ENCODE measurements at regions not wholly inside any gene's neighbourhood (a gene's known extent, or its start where the extent isn't known, plus 50 kb on each side); places are given as distances from the start of the nearest gene placed in this dataset.
"Not testable (repeated sequence)": the region's sequence is repeated elsewhere in the genome, so short reads cannot be mapped to it uniquely, and the experiment has no call there.

GRCh38 chr5:29126462-29126861, 2067.0 kb upstream of the CDH6 start:
- H3K9me3 ChIP-seq (ENCODE audit: control insufficient read depth in 3 of 3, low read length in 3 of 3); H3K27me3 ChIP-seq (ENCODE audit: control insufficient read depth in 3 of 3, insufficient read depth in 3 of 3, low read length in 3 of 3); H3K4me3 ChIP-seq (ENCODE audit: low read length in 3 of 3); H3K36me3 ChIP-seq (ENCODE audit: control insufficient read depth in 3 of 3, insufficient read depth in 3 of 3, low read length in 3 of 3); H3K27ac ChIP-seq (ENCODE audit: low read depth, low read length); H3K4me1 ChIP-seq (ENCODE audit: control insufficient read depth in 3 of 3, insufficient read depth in 3 of 3, low read length in 3 of 3); H3K9ac ChIP-seq (ENCODE audit: low read depth in 1 of 3, low read length in 3 of 3): not testable (repeated sequence)

DNA sequence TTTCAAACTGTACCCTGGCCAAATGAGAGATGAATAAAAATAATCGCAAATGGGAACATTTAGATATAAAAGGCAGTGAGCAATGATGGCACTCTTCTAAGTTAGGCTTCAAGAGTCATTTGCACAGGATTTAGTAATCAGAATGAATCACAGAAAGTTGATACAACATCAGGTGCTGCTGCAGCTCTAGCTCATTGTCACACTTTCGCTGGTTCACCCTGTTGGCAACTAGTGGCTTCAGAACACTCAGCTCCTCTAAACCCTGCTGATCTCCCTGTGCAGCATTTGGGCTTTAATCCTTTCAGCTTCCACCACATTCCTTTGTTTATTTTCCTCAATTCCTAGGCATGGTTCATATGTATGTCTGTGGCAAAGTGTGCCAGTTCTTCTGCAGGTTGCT, 2071.2 kb upstream of the CDH6 start:
- Histone ChIP-seq H3K36me3 (ENCODE audit: control insufficient read depth in 3 of 3, insufficient read depth in 3 of 3, low read length in 3 of 3) (no peaks in the 10 kb centered on the region), H3K9ac (ENCODE audit: low read depth in 1 of 3, low read length in 3 of 3) (no peak overlapping the region), H3K27me3 (ENCODE audit: control insufficient read depth in 3 of 3, insufficient read depth in 3 of 3, low read length in 3 of 3) (no peaks in the 10 kb centered on the region), H3K27ac (ENCODE audit: low read depth, low read length) (no peak overlapping the region), H3K4me1 (ENCODE audit: control insufficient read depth in 3 of 3, insufficient read depth in 3 of 3, low read length in 3 of 3) (no peaks in the 10 kb centered on the region), H3K9me3 (ENCODE audit: control insufficient read depth in 3 of 3, low read length in 3 of 3) (no peaks in the 10 kb centered on the region), H3K4me3 (ENCODE audit: low read length in 3 of 3) (no peak overlapping the region)

DNA sequence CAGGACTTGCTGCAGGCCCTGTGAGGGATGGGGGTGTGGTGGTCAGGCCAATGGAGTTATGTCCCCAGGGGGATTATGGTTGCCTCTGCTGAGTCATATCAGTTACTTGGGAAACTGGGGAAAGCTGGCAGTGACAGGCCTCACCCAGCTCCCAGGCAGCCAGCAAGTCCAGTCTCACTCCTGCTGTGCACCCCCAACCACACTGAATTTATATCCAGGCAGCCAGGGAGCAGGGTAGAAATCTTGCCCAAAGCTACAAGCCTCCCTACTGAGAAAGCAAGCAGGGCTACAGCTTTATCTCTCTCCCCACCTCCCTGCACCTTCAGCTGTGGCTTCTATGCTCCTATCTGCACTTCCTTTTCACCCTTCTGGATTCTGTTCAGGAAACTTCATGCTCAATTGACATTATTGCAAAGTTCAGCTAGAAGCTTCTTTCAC, 2076.0 kb upstream of the CDH9 start:
- no peaks in the 10 kb centered on the region for H3K36me3 ChIP-seq (ENCODE audit: control insufficient read depth in 3 of 3, insufficient read depth in 3 of 3, low read length in 3 of 3)
- peaks cover 0 to 2% (median 0%) of the 10 kb centered on the region in 3 donors for H3K9me3 ChIP-seq (ENCODE audit: control insufficient read depth in 3 of 3, low read length in 3 of 3)
- H3K4me3 ChIP-seq (ENCODE audit: low read length in 3 of 3): no peak overlapping the region
- no peak overlapping the region for H3K27ac ChIP-seq (ENCODE audit: low read depth, low read length)
- H3K4me1 ChIP-seq (ENCODE audit: control insufficient read depth in 3 of 3, insufficient read depth in 3 of 3, low read length in 3 of 3): no peaks in the 10 kb centered on the region
- no peaks in the 10 kb centered on the region for H3K27me3 ChIP-seq (ENCODE audit: control insufficient read depth in 3 of 3, insufficient read depth in 3 of 3, low read length in 3 of 3)
- no peak overlapping the region for H3K9ac ChIP-seq (ENCODE audit: low read depth in 1 of 3, low read length in 3 of 3)

GRCh38 chr5:29113516-29113915, 2075.1 kb upstream of the CDH9 start:
- no peaks in the 10 kb centered on the region for H3K4me1 ChIP-seq (ENCODE audit: control insufficient read depth in 3 of 3, insufficient read depth in 3 of 3, low read length in 3 of 3)
- H3K4me3 ChIP-seq (ENCODE audit: low read length in 3 of 3): no peak overlapping the region
- no peaks in the 10 kb centered on the region for H3K27me3 ChIP-seq (ENCODE audit: control insufficient read depth in 3 of 3, insufficient read depth in 3 of 3, low read length in 3 of 3)
- H3K9me3 ChIP-seq (ENCODE audit: control insufficient read depth in 3 of 3, low read length in 3 of 3): peaks cover 0 to 2% (median 0%) of the 10 kb centered on the region in 3 donors
- no peaks in the 10 kb centered on the region for H3K36me3 ChIP-seq (ENCODE audit: control insufficient read depth in 3 of 3, insufficient read depth in 3 of 3, low read length in 3 of 3)
- no peak overlapping the region for H3K9ac ChIP-seq (ENCODE audit: low read depth in 1 of 3, low read length in 3 of 3)
- H3K27ac ChIP-seq (ENCODE audit: low read depth, low read length): no peak overlapping the region

DNA sequence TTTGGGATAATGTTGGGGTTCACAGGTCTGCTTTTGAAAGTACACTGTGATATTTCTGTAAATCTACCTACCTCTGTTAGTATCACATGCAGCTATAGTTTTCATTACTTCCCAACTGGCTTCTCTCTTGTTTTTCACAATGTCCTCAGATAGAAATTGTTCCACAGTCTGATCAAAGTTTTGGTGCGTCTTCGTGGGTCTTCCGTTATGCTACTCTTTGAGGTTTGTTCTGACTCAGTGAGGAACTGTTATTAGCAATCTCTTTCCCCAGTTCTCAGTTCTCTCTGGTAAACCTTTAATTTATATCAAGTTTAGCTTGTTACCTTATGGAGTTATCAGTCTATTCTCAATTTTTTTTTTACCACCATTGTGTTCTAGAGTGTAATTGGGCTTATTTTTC, 2061.2 kb upstream of the CDH9 start:
- Histone ChIP-seq H3K9me3 (ENCODE audit: control insufficient read depth in 3 of 3, low read length in 3 of 3) (no peaks in the 10 kb centered on the region), H3K27ac (ENCODE audit: low read depth, low read length) (no peak overlapping the region), H3K4me1 (ENCODE audit: control insufficient read depth in 3 of 3, insufficient read depth in 3 of 3, low read length in 3 of 3) (no peaks in the 10 kb centered on the region), H3K4me3 (ENCODE audit: low read length in 3 of 3) (no peak overlapping the region), H3K27me3 (ENCODE audit: control insufficient read depth in 3 of 3, insufficient read depth in 3 of 3, low read length in 3 of 3) (no peaks in the 10 kb centered on the region), H3K36me3 (ENCODE audit: control insufficient read depth in 3 of 3, insufficient read depth in 3 of 3, low read length in 3 of 3) (no peaks in the 10 kb centered on the region), H3K9ac (ENCODE audit: low read depth in 1 of 3, low read length in 3 of 3) (no peak overlapping the region)

GRCh38 chr5:29089591-29090130, 2051.3 kb upstream of the CDH9 start:
- Histone ChIP-seq H3K9ac (ENCODE audit: low read depth in 1 of 3, low read length in 3 of 3) (no peak overlapping the region), H3K4me1 (ENCODE audit: control insufficient read depth in 3 of 3, insufficient read depth in 3 of 3, low read length in 3 of 3) (no peaks in the 10 kb centered on the region), H3K27ac (ENCODE audit: low read depth, low read length) (no peak overlapping the region), H3K4me3 (ENCODE audit: low read length in 3 of 3) (no peak overlapping the region), H3K27me3 (ENCODE audit: control insufficient read depth in 3 of 3, insufficient read depth in 3 of 3, low read length in 3 of 3) (no peaks in the 10 kb centered on the region), H3K9me3 (ENCODE audit: control insufficient read depth in 3 of 3, low read length in 3 of 3) (no peaks in the 10 kb centered on the region), H3K36me3 (ENCODE audit: control insufficient read depth in 3 of 3, insufficient read depth in 3 of 3, low read length in 3 of 3) (no peaks in the 10 kb centered on the region)

DNA sequence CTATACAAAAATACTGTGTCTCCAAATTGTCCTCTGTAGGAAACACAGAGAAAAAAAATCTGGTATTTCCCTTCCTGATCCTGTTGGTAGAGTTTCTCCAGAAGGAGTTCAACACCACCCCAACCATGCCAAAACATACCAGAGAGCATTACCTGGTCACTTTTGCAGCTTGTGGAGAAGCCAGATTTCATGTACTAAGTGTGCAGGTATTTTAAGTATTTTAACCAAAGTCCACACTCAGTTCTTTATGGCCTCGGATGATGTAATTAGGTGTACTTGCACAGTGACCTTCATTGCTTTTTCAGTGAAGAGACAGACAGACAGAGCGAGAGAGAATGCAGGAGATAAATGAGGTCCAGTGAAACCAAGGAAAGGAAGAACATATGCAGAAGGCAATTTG, 2046.8 kb upstream of the CDH9 start:
- Histone ChIP-seq H3K9me3 (ENCODE audit: control insufficient read depth in 3 of 3, low read length in 3 of 3) (no peaks in the 10 kb centered on the region), H3K36me3 (ENCODE audit: control insufficient read depth in 3 of 3, insufficient read depth in 3 of 3, low read length in 3 of 3) (no peaks in the 10 kb centered on the region), H3K27ac (ENCODE audit: low read depth, low read length) (no peak overlapping the region), H3K9ac (ENCODE audit: low read depth in 1 of 3, low read length in 3 of 3) (no peak overlapping the region), H3K4me1 (ENCODE audit: control insufficient read depth in 3 of 3, insufficient read depth in 3 of 3, low read length in 3 of 3) (no peaks in the 10 kb centered on the region), H3K4me3 (ENCODE audit: low read length in 3 of 3) (no peak overlapping the region), H3K27me3 (ENCODE audit: control insufficient read depth in 3 of 3, insufficient read depth in 3 of 3, low read length in 3 of 3) (no peaks in the 10 kb centered on the region)

DNA sequence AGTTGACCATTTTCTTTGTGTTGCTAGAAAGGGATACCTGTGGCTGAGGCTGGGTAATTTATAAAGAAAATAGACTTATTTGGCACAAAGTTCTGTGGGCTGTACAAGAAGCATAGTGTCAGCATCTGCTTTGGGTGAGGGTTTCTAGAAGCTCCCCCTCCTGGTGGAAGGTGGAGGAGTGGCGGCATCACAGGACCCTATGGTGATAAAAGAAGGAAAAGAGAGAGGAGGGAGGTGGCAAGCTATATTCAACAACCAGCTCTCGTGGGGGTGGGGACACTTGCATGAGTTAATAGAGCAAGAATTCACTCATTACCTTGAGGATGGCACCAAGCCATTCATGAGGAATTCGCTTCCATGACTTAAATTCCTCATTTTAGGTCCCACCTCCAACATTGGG, 2041.4 kb upstream of the CDH9 start:
- peaks cover 0 to 2% (median 0%) of the 10 kb centered on the region in 3 donors for H3K9me3 ChIP-seq (ENCODE audit: control insufficient read depth in 3 of 3, low read length in 3 of 3)
- no peaks in the 10 kb centered on the region for H3K4me1 ChIP-seq (ENCODE audit: control insufficient read depth in 3 of 3, insufficient read depth in 3 of 3, low read length in 3 of 3)
- no peak overlapping the region for H3K27ac ChIP-seq (ENCODE audit: low read depth, low read length)
- H3K9ac ChIP-seq (ENCODE audit: low read depth in 1 of 3, low read length in 3 of 3): no peak overlapping the region
- no peaks in the 10 kb centered on the region for H3K27me3 ChIP-seq (ENCODE audit: control insufficient read depth in 3 of 3, insufficient read depth in 3 of 3, low read length in 3 of 3)
- H3K4me3 ChIP-seq (ENCODE audit: low read length in 3 of 3): no peak overlapping the region
- H3K36me3 ChIP-seq (ENCODE audit: control insufficient read depth in 3 of 3, insufficient read depth in 3 of 3, low read length in 3 of 3): no peaks in the 10 kb centered on the region

GRCh38 chr5:29077451-29077850, 2039.1 kb upstream of the CDH9 start:
- Histone ChIP-seq H3K4me3 (ENCODE audit: low read length in 3 of 3) (no peak overlapping the region), H3K9ac (ENCODE audit: low read depth in 1 of 3, low read length in 3 of 3) (no peak overlapping the region), H3K27ac (ENCODE audit: low read depth, low read length) (no peak overlapping the region), H3K27me3 (ENCODE audit: control insufficient read depth in 3 of 3, insufficient read depth in 3 of 3, low read length in 3 of 3) (no peaks in the 10 kb centered on the region), H3K9me3 (ENCODE audit: control insufficient read depth in 3 of 3, low read length in 3 of 3) (peaks cover 0 to 2% (median 0%) of the 10 kb centered on the region in 3 donors), H3K36me3 (ENCODE audit: control insufficient read depth in 3 of 3, insufficient read depth in 3 of 3, low read length in 3 of 3) (no peaks in the 10 kb centered on the region), H3K4me1 (ENCODE audit: control insufficient read depth in 3 of 3, insufficient read depth in 3 of 3, low read length in 3 of 3) (no peaks in the 10 kb centered on the region)

DNA sequence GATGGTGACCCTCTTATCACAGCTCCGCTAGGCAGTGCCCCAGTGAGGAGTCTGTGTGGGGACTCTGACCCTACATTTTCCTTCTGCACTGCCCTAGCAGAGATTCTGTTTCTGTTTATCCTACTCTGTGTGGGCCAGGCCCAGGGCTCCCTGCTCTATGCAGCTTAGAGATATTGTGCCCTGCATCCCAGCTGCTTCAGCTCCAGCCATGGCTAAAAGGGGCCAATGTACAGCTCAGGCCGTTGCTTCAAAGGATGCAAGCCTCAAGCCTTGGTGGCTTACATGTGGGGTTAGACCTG, 2030.7 kb upstream of the CDH9 start:
- H3K9me3 ChIP-seq (ENCODE audit: control insufficient read depth in 3 of 3, low read length in 3 of 3): no peaks in the 10 kb centered on the region
- H3K9ac ChIP-seq (ENCODE audit: low read depth in 1 of 3, low read length in 3 of 3): no peak overlapping the region
- H3K4me3 ChIP-seq (ENCODE audit: low read length in 3 of 3): no peak overlapping the region
- H3K27ac ChIP-seq (ENCODE audit: low read depth, low read length): no peak overlapping the region
- no peaks in the 10 kb centered on the region for H3K4me1 ChIP-seq (ENCODE audit: control insufficient read depth in 3 of 3, insufficient read depth in 3 of 3, low read length in 3 of 3)
- no peaks in the 10 kb centered on the region for H3K36me3 ChIP-seq (ENCODE audit: control insufficient read depth in 3 of 3, insufficient read depth in 3 of 3, low read length in 3 of 3)
- no peaks in the 10 kb centered on the region for H3K27me3 ChIP-seq (ENCODE audit: control insufficient read depth in 3 of 3, insufficient read depth in 3 of 3, low read length in 3 of 3)

GRCh38 chr5:29061381-29061780, 2023.0 kb upstream of the CDH9 start:
- H3K27ac ChIP-seq (ENCODE audit: low read depth, low read length): no peak overlapping the region
- H3K4me1 ChIP-seq (ENCODE audit: control insufficient read depth in 3 of 3, insufficient read depth in 3 of 3, low read length in 3 of 3): no peaks in the 10 kb centered on the region
- no peaks in the 10 kb centered on the region for H3K27me3 ChIP-seq (ENCODE audit: control insufficient read depth in 3 of 3, insufficient read depth in 3 of 3, low read length in 3 of 3)
- no peak overlapping the region for H3K9ac ChIP-seq (ENCODE audit: low read depth in 1 of 3, low read length in 3 of 3)
- H3K4me3 ChIP-seq (ENCODE audit: low read length in 3 of 3): no peak overlapping the region
- H3K36me3 ChIP-seq (ENCODE audit: control insufficient read depth in 3 of 3, insufficient read depth in 3 of 3, low read length in 3 of 3): no peaks in the 10 kb centered on the region
- H3K9me3 ChIP-seq (ENCODE audit: control insufficient read depth in 3 of 3, low read length in 3 of 3): no peaks in the 10 kb centered on the region

All from skeletal muscle tissue (tissue), 3 donors.